HT-29 (cell line): ENCODE measurements at regions not wholly inside any gene's neighbourhood (a gene's known extent, or its start where the extent isn't known, plus 50 kb on each side); places are given as distances from the start of the nearest gene placed in this dataset.

Source experiments
- DNase-seq: peaks from one replicate; pipeline ENCODE4 v3.0.0-alpha.2; 2015; ENCODE audit warnings: low spot score

GRCh38 chr20:57849521-57850215 is 139.9 kb upstream of the PMEPA1 start:
- DNase-seq, result no peak

GRCh38 chr20:57849121-57849520 is 139.3 kb upstream of the PMEPA1 start:
- DNase-seq, result no peak

- DNase-seq, result no peak
Measured at GRCh38 chr20:57848282-57848681, 138.5 kb upstream of the PMEPA1 start.

- no peak for DNase-seq
Measured at GRCh38 chr20:57847104-57847503, 137.3 kb upstream of the PMEPA1 start.

GRCh38 chr20:57844626-57845596 is 135.1 kb upstream of the PMEPA1 start:
- no peak for DNase-seq

GRCh38 chr20:57843941-57844625 is 134.3 kb upstream of the PMEPA1 start:
- no peak for DNase-seq

- no peak for DNase-seq
Measured at GRCh38 chr20:57842720-57843119, 132.9 kb upstream of the PMEPA1 start.

GRCh38 chr20:57841297-57841866 is 131.6 kb upstream of the PMEPA1 start:
- no peak for DNase-seq

- no peak for DNase-seq
Measured at GRCh38 chr20:57840504-57841296, 130.9 kb upstream of the PMEPA1 start.

GRCh38 chr20:57840066-57840465 is 130.3 kb upstream of the PMEPA1 start:
- no peak for DNase-seq

- DNase-seq, result no peak
Measured at GRCh38 chr20:57838670-57839151, 128.9 kb upstream of the PMEPA1 start.

GRCh38 chr20:57837208-57838035 is 127.6 kb upstream of the PMEPA1 start:
- DNase-seq, result no peak

GRCh38 chr20:57835588-57836455 is 126.0 kb upstream of the PMEPA1 start:
- DNase-seq, result no peak

- no peak for DNase-seq
Measured at GRCh38 chr20:57835074-57835452, 125.2 kb upstream of the PMEPA1 start.

GRCh38 chr20:57834306-57835073 is 124.7 kb upstream of the PMEPA1 start:
- DNase-seq, result no peak

GRCh38 chr20:57831993-57832585 is 122.3 kb upstream of the PMEPA1 start:
- DNase-seq, result no peak

GRCh38 chr20:57831326-57831992 is 121.6 kb upstream of the PMEPA1 start:
- DNase-seq, result no peak
